ENCODE measurements at regions not wholly inside any gene's neighbourhood (a gene's known extent, or its start where the extent isn't known, plus 50 kb on each side); places are given as distances from the start of the nearest gene placed in this dataset.
"Not testable (repeated sequence)": the region's sequence is repeated elsewhere in the genome, so short reads cannot be mapped to it uniquely, and the experiment has no call there.

- no peak for DNase-seq
Observed at GRCh38 chr5:8828596-8829322, 717.1 kb downstream of the SEMA5A start.

GRCh38 chr5:8829323-8830029 lies 716.4 kb downstream of the SEMA5A start:
- no peak for DNase-seq

DNA sequence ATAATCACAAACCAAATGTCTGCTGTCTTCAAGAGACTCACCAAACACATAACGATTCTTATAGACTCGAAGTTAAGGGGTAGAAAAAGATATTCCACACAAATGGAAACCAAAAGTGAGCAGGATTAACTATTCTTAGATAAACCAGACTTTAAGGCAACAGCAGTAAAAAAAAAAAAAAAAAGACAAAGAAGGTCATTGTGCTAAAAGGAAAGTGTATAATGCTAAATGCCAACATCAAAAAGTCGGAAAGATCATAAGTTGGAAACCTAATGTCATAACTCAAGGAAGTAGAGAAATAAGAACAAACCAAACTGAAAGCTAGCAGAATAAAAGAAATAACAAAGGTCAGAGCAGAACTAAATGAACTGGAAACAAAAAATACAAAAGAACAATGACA lies 714.6 kb downstream of the SEMA5A start:
- no peak for DNase-seq

DNA sequence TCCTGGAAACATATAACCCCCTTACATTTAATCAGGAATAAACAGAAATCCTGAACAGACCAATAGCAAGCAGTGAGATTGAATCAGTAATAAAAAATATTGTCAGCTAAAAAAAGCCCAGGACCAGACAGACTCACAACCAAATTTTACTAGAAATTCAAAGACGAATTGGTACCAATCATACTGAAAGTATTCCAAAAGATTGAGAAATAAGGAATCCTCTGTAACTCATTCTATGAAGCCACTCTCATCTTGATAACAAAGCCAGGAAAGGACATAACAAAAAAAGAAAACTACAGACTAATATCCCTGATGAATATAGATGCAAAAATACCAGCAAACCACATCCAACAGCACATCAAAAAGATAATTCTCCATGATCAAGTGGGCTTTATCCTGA lies 714.0 kb downstream of the SEMA5A start:
- DNase-seq = no peak

- DNase-seq = no peak
Observed at GRCh38 chr5:8839361-8840055, 706.4 kb downstream of the SEMA5A start.

- DNase-seq = no peak
Observed at GRCh38 chr5:8840237-8840636, 705.6 kb downstream of the SEMA5A start.

- not testable (repeated sequence) for DNase-seq
Observed at GRCh38 chr5:8840746-8841145, 705.1 kb downstream of the SEMA5A start.

- peak; percentile 20 for DNase-seq
Observed at GRCh38 chr5:8842971-8843551, 702.8 kb downstream of the SEMA5A start.

- peak; percentile 83 for DNase-seq
Observed at GRCh38 chr5:8843771-8844170, 702.1 kb downstream of the SEMA5A start.

DNA sequence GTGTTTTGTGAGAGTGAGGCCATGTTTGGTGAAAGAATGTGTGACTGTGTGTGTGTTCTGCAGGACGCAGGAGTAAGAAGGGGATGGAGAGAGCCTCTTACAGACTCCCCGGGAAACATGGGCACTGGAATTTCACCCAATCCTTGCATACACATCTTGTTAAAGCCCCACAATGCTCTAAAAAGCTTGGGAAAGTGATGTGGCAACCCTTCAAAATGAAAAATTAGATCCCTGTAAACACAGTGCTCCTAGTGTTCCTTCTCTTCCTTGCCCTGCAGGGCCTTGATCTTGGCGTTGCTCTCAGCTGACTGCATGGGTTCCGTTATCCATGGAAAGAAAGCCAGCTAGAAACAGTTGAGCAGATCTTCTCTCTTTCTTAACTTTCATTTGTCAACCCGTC lies 701.7 kb downstream of the SEMA5A start:
- no peak for DNase-seq

DNA sequence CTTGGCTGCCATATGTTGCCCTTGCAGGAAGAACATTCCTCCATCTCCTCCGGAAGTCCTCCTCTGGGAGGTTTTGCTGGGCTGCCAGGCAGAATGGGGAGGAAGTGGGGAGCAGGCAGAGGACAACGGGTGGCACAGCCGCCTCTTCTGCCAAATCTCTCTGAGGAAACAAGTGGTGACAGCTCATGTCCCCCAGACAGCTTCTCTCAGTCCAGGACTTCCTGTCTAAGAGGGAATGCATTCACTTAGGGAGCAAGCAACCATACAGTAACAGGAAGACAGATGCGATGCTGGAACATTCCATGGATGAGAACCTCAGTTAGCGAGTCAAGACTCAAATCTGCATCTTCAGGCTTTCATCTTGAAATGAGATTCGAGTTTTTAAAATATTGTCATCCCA lies 701.0 kb downstream of the SEMA5A start:
- no peak for DNase-seq

GRCh38 chr5:8845296-8845695 lies 700.6 kb downstream of the SEMA5A start:
- no peak for DNase-seq

GRCh38 chr5:8848366-8848765 lies 697.5 kb downstream of the SEMA5A start:
- no peak for DNase-seq

DNA sequence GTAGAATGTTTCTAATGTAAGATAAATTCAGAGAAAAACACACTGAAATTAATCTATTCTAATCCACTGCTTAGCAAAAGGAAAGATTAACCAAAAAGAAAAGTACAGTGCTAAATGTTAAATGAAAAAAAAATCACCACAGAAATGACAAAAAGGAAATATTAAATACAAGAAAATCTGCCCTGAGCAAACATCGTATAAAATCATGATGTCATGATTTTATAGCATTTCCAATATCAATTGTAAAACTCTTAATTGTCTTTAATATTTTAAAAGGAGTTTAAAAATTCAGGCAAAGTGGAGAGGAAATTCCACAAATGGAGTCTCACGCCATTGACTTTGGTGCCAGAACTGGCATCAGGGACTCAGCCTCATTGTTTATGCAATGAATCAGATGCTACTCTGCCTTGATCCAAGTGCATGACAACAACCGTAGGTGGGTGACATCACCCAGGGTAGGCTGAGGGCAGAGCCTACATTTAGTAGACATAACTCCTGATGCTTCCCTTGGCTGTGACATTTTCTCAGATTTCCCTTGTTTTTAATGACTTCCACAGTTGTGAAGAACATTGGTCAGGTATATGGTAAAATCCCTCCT lies 696.8 kb downstream of the SEMA5A start:
- DNase-seq = no peak

- no peak for DNase-seq
Observed at GRCh38 chr5:8851101-8851500, 694.8 kb downstream of the SEMA5A start.

DNA sequence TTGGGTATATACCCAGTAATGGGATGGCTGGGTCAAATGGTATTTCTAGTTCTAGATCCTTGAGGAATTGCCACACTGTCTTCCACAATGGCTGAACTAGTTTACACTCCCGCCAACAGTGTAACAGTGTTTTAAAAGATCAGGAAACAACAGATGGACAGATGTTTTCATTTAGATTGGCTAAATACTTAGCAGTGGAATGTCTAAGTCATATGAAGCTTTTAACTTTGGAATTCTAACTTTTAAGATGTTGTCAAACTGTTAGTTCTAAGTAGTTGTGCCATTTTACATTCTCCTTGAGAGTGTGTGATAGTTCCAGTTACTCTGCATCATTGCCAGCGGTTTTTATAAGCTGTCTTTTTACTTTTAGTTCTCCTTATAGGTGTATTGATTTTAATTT lies 688.8 kb downstream of the SEMA5A start:
- no peak for DNase-seq

DNA sequence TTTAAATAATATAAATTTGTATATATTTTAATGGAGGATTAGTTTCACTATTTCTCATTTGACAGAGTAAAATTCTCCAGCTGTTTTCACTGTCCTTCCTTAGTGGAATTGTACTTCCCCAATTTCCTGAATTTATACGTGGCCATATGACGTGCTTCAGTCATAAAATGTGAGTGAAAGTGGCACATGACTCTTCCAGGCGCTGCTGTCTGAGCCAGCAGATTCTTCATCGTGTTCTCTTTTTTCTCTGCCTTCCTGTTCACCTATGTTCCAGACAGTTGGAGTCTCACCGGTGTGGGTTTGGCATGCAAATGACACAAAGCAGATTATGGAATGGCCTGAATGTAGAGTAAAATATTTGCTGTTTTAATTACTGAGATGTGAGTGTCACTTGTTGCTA lies 684.1 kb downstream of the SEMA5A start:
- DNase-seq = no peak

GRCh38 chr5:8864053-8864452 lies 681.8 kb downstream of the SEMA5A start:
- no peak for DNase-seq

DNA sequence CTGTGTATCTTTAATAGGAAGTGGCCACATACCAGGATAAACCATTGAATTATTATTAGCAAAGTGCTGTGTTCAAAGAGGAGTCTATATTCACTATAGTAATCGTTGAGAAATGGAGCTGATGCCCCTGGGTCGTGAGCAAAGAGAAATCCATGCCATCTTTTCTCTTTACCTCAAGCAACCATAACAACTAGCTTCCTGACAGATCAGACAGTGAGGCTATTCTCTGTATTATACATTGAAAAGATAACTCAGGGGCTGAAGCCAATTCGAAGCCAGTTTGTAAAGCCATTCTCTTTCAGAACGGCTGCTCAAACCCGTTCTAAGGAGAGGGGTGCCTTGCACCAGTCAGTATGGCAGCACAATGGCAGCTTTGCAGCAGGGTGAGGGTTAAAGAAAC lies 680.6 kb downstream of the SEMA5A start:
- no peak for DNase-seq

- no peak for DNase-seq
Observed at GRCh38 chr5:8865686-8866374, 680.0 kb downstream of the SEMA5A start.

DNA sequence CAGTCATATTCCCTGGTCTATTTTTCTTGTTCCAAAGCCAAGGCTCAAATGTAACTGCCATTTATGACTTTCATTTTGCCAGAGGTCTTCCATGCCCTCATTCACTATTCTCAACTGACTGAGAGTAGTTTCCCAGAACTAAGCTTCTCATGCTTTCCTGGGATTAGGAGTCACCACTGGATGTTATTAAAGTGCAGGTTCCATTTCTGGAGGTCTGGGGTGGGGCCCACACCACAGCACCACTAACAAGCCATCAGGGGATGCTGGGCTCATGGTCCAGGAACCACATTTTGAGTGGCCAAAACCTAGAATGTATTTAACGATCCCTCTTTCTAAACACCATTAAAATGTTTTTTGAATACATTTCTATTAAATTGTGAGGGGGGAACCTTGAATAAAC lies 677.6 kb downstream of the SEMA5A start:
- DNase-seq = no peak

- no peak for DNase-seq
Observed at GRCh38 chr5:8869932-8870331, 675.9 kb downstream of the SEMA5A start.
